Left lung (tissue), 4 donors: ENCODE measurements at regions not wholly inside any gene's neighbourhood (a gene's known extent, or its start where the extent isn't known, plus 50 kb on each side); places are given as distances from the start of the nearest gene placed in this dataset.
"Not testable (repeated sequence)": the region's sequence is repeated elsewhere in the genome, so short reads cannot be mapped to it uniquely, and the experiment has no call there.

ENCODE experiments used
- ATAC-seq: fragments of 200-7000 bp; cut with Tn5 transposase; one replicate; pipeline ENCODE4 v1.9.1; 2020; ENCODE audit warnings: moderate library complexity
- DNase-seq, 4 donors: peaks; one replicate each; pipeline ENCODE4 v3.0.0-alpha.2; 2013 to 2020
- H3K27ac ChIP-seq, 2 donors: fragments of 200-600 bp; sonication (generic) in 1 of 2; one replicate each; pipeline versions ENCODE4 v1.5.0 to v1.8.0; 2020 to 2021
- H3K27me3 ChIP-seq, 2 donors: fragments of 200-600 bp; sonication (generic) in 1 of 2; one replicate each; pipeline versions ENCODE4 v1.5.0 to v1.8.0; 2020 to 2021
- H3K36me3 ChIP-seq, 2 donors: fragments of 200-600 bp; sonication (generic) in 1 of 2; one replicate each; pipeline versions ENCODE4 v1.5.0 to v1.8.0; 2020 to 2021
- H3K4me1 ChIP-seq, 2 donors: fragments of 200-600 bp; one replicate each; pipeline ENCODE4 v1.8.0; 2021
- H3K4me3 ChIP-seq, 2 donors: fragments of 200-600 bp; sonication (generic) in 1 of 2; one replicate each; pipeline versions ENCODE4 v1.5.0 to v1.8.0; 2020 to 2021; ENCODE audit warnings: mild to moderate bottlenecking in 1 of 2
- H3K9me3 ChIP-seq, 2 donors: fragments of 200-600 bp; sonication (generic) in 1 of 2; one replicate each; pipeline versions ENCODE4 v1.5.0 to v1.8.0; 2020 to 2021
- CTCF ChIP-seq, 2 donors: fragments of 200-600 bp; sonication (generic) in 1 of 2; IDR thresholded peaks; one replicate each; pipeline versions ENCODE4 v1.5.0 to v1.8.0; 2021; ENCODE audit warnings: antibody characterized with exemption in 2 of 2
- intact Hi-C, 2 donors: fragments of 100-400 bp; cut with DNase I; formaldehyde crosslinking; loops; one replicate each; pipeline versions ENCODE4 v1.11.2 to v1.14.2; 2022
- donor health status: DM: no; HTN: yes; CAD: no.
- donor health status: DM: no; HTN: no; CAD: no.

- intact Hi-C loops = no loop called here
- H3K27me3 ChIP-seq = peaks cover 7 to 27% of the 10 kb centered on the region in 2 donors
- H3K4me1 ChIP-seq = no peaks in the 10 kb centered on the region
- ATAC-seq (no peak), DNase-seq (no peak)
- no peaks in the 10 kb centered on the region for H3K9me3 ChIP-seq
- no peak for TF ChIP-seq CTCF (IDR thresholded peaks at IDR 0.05)
- H3K4me3 ChIP-seq = no peak overlapping the region
- no peak overlapping the region for H3K27ac ChIP-seq
- no peaks in the 10 kb centered on the region for H3K36me3 ChIP-seq
These were observed 142.2 kb downstream of the NR2F2 start for GRCh38 chr15:96472681-96473080.

- H3K27ac ChIP-seq = no peak overlapping the region
- TF ChIP-seq CTCF (IDR thresholded peaks at IDR 0.05) = no peak
- no peaks in the 10 kb centered on the region for H3K9me3 ChIP-seq
- H3K36me3 ChIP-seq = no peaks in the 10 kb centered on the region
- no peak overlapping the region for H3K4me3 ChIP-seq
- no peaks in the 10 kb centered on the region for H3K4me1 ChIP-seq
- H3K27me3 ChIP-seq = peaks cover 7 to 27% of the 10 kb centered on the region in 2 donors
- no peak for ATAC-seq
- intact Hi-C loops = no loop called here
- no peak for DNase-seq
These were observed 143.1 kb downstream of the NR2F2 start for GRCh38 chr15:96473556-96473955.

- Histone ChIP-seq H3K4me1 (no peaks in the 10 kb centered on the region), H3K9me3 (no peaks in the 10 kb centered on the region), H3K27ac (no peak overlapping the region), H3K27me3 (peaks cover 7 to 26% of the 10 kb centered on the region in 2 donors), H3K4me3 (no peak overlapping the region), H3K36me3 (no peaks in the 10 kb centered on the region)
- intact Hi-C loops = no loop called here
- ATAC-seq = no peak
- TF ChIP-seq CTCF (IDR thresholded peaks at IDR 0.05) = no peak
- no peak for DNase-seq
These were observed 143.7 kb downstream of the NR2F2 start for GRCh38 chr15:96474231-96474664.

- intact Hi-C loops = no loop called here
- DNase-seq (no peak), ATAC-seq (no peak)
- Histone ChIP-seq H3K36me3 (no peaks in the 10 kb centered on the region), H3K4me3 (no peak overlapping the region), H3K9me3 (no peaks in the 10 kb centered on the region), H3K27me3 (no peaks in the 10 kb centered on the region), H3K27ac (no peak overlapping the region), H3K4me1 (no peaks in the 10 kb centered on the region)
- no peak for TF ChIP-seq CTCF (IDR thresholded peaks at IDR 0.05)
These were observed 146.7 kb downstream of the NR2F2 start for GRCh38 chr15:96477227-96477626.

GRCh38 chr15:96484412-96484811, 153.9 kb downstream of the NR2F2 start:
- H3K27ac ChIP-seq, H3K4me3 ChIP-seq, intact Hi-C loops, DNase-seq, H3K4me1 ChIP-seq, H3K36me3 ChIP-seq, ATAC-seq, H3K9me3 ChIP-seq: not testable (repeated sequence)
- H3K27me3 ChIP-seq = peaks cover 0 to 22% of the 10 kb centered on the region in 2 donors

- ATAC-seq = no peak
- no peak overlapping the region for H3K4me3 ChIP-seq
- DNase-seq = no peak
- no peak overlapping the region for H3K27ac ChIP-seq
- no peaks in the 10 kb centered on the region for H3K9me3 ChIP-seq
- no peaks in the 10 kb centered on the region for H3K36me3 ChIP-seq
- no peaks in the 10 kb centered on the region for H3K4me1 ChIP-seq
- no peak for TF ChIP-seq CTCF (IDR thresholded peaks at IDR 0.05)
- intact Hi-C loops = no loop called here
- H3K27me3 ChIP-seq = peaks cover 0 to 22% of the 10 kb centered on the region in 2 donors
These were observed 154.3 kb downstream of the NR2F2 start for GRCh38 chr15:96484830-96485229.
